GM18520 (cell line): ENCODE measurements at regions not wholly inside any gene's neighbourhood (a gene's known extent, or its start where the extent isn't known, plus 50 kb on each side); places are given as distances from the start of the nearest gene placed in this dataset.

Experiments
- ATAC-seq: cut with Tn5 transposase; IDR thresholded peaks from one replicate; pipeline ENCODE4 v1.9.1; 2021; ENCODE audit not compliant: unreplicated experiment

GRCh38 chr12:24480766-24481449, 468.0 kb downstream of the BCAT1 start:
- no peak for ATAC-seq

DNA sequence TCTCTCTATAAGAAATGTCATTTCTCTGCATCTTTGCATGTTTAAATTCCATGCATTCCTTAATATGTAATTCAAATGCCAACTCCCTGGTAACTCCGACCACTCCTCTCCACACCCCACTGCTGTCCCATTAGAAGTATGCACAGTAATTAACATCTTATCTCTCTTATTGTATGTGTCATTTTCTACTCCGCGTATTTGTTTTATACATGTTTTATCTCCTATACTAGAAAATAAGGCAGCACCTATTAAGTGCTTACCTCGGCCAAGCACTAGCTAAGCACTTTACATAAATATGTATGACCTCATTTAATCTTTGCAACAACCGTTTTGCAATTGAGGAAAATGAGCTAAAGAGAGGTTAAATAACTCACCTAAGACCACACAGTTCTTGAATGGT, 469.8 kb downstream of the BCAT1 start:
- ATAC-seq: no peak

- no peak for ATAC-seq
Observed at GRCh38 chr12:24478254-24478653, 470.6 kb downstream of the BCAT1 start.

DNA sequence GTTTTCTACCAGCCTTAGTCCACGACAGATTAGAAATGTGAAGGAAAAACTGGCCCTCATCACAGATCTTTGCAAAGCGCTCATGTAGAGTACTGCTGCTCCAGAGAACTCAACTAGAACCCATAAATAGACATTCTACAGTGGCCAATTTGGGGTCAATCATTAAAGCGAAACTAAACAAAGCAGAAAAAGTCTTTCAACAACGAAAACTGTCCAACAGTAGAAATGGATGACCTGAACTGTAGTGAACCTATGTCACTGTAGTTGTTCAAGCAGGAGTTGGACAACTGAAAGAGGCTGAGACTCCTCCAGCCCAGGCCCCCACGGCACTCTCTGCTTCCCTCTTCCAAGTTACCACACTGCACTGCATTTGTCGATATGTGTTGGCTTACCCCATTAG, 472.6 kb downstream of the BCAT1 start:
- ATAC-seq: no peak

DNA sequence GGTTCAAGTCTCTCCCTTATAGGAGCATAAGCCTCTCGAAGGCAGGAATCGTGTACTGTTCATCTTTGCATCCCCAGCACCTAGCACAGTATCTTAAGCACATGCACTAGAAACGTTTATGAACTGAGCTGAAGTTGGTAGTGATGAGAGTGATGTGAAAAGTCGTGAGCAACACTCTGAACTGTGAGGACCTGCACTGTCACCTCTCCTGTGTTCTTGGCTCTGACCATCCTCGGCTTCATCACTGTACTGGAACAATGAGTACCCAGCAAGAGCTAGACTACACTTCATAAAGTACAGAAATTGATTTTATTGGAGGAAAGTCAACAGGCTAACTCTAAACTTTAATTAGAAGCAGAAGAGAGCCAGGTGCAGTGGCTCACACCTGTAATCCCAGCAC, 473.6 kb downstream of the BCAT1 start:
- ATAC-seq: no peak

- no peak for ATAC-seq
Observed at GRCh38 chr12:24473097-24473496, 475.8 kb downstream of the BCAT1 start.

GRCh38 chr12:24470050-24470449, 478.9 kb downstream of the BCAT1 start:
- no peak for ATAC-seq

- no peak for ATAC-seq
Observed at GRCh38 chr12:24469089-24469488, 479.8 kb downstream of the BCAT1 start.

DNA sequence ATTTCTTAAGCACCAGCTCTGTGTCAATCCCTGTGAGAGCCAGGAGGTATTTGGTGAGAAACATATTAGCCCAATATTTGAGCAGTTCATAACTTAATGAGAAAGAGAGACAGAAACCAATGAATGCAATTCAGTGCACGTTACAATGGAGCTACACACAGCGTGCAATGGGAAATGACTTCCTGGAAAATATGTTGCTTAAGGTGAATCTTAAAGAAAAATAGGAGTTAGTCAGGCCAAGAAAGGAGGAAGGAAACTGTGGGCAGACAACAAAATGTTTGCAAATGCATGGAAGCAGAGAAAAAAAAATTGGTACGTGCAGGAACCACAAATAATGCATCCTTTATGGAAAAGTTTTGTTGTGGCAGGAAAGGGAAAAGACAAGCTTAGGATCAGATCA, 481.7 kb downstream of the BCAT1 start:
- no peak for ATAC-seq

DNA sequence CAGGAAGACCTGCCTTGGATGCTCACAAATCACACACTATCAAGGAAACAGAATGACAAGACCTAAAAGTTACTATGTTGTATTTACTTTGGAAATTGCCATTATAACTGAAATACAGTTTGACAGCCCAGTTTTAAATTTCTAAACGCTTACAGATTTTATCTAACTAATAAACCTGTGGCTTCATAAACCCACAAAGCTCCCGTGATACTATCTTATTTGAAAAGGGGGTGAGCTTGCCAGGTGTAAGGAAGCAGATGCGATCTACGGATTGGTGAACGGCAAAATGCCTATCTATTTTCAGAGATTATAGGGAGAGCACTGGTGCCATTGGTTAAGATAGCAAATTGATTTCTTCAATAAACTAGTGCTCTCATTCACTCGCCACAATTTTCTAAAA, 485.5 kb downstream of the BCAT1 start:
- no peak for ATAC-seq

DNA sequence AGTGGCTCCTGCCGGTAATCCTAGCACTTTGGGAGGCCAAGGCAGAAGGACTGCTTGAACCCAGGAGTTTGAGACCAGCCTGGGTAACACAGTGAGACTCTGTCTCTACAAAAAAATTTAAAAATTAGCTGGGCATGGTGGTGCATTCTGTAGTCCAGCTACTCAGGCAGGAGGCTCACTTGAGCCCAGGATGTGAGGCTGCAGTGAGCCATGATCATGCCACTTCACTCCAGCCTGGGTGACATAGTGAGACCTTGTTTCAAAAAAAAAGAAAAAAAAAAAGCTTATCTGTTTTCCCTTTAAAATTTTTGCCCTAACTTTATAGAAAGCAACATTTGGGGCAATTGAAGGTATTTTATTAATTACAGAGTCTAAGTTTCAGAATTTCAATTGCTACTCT, 486.0 kb downstream of the BCAT1 start:
- no peak for ATAC-seq

DNA sequence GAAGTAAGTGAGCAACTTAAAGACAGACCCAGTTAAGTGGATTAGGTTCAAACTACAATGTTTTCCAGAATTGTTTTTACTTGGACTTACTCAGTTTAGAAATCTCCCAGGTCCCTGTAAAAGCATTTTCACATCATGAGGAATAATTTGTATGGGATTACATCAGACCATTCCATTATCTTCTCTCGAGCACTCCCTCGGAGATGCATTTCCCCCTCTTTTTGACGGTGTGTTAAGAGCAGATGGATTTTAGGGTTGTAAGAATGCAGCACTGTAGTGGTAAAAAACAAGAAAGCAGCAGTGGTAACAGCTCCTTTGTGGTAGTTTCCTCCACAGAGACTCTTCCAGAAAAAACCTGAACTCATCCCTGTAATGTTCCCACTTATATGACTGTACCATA, 488.4 kb downstream of the BCAT1 start:
- no peak for ATAC-seq

DNA sequence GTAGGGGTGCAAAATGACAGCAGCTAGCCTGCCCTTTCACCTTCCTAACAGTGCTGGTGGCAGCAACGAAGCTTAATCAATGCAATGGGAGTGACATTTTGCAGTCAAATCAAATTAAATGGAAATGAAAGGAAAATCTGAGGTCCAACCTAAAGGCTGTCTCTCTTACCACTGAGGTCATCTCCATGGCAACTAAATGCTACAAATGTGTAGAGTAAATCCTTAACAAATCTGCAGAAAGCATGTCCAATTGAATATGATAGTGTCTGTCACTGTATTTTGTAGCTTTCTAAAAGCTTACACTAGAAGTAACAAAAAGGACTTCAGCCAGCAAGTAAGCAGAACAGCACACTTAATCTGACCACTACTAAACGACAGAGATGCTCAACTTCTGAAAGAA, 488.8 kb downstream of the BCAT1 start:
- no peak for ATAC-seq

GRCh38 chr12:24455811-24456210, 493.1 kb downstream of the BCAT1 start:
- ATAC-seq: no peak

DNA sequence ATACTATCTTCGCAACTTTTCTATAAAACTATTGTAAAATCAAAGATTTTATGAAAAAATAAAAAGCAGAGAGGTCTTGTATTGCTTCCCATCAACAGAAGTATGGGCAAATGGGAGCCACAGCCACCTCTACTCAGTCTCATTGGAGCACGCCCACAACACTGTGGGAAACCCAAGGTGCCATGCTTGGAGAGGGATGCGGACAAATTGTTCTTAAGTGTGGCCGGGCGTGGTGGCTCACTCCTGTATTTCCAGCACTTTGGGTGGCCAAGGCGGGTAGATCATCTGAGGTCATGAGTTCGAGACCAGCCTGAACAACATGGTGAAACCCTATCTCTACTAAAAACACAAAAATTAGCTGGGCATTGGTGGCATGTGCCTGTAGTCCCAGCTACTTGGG, 498.2 kb upstream of the SOX5 start:
- no peak for ATAC-seq

- no peak for ATAC-seq
Observed at GRCh38 chr12:24446287-24446686, 496.8 kb upstream of the SOX5 start.

GRCh38 chr12:24444634-24445033, 495.2 kb upstream of the SOX5 start:
- ATAC-seq: no peak

DNA sequence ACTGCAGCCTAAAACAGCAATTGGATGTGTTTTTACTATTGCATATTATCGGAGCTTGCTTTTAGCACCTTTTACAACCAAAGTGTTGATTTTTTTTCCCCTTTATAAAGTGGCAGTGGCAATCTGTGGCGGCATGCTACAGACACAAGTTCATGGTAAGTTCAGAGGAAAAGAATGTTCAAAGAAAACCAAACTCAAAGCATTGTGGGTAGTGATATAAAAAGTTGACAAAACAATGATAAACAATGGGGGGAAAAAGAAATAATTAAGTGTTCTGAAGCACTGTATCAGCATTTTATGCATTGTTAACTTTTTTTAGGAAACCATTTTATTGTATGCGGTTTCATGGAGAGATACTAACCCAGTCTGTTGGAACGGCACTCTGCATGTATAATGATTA, 492.0 kb upstream of the SOX5 start:
- no peak for ATAC-seq

DNA sequence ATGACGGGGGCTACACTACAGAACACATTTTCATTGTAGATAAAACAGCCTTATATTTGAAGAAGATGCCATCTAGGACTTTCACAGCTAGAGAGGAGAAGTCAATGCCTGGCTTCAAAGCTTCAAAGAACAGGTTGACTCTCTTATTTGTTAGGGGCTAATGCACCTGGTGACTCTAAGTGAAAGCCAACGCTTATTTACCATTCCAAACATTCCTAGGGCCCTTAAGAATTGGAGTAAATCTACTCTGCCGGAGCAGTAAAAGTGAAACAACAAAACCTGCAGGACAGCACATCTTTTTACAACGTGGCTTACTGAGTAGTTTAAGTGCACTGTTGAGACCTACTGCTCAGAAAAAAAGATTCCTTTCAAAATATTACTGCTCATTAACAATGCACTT, 487.2 kb upstream of the SOX5 start:
- ATAC-seq: no peak

DNA sequence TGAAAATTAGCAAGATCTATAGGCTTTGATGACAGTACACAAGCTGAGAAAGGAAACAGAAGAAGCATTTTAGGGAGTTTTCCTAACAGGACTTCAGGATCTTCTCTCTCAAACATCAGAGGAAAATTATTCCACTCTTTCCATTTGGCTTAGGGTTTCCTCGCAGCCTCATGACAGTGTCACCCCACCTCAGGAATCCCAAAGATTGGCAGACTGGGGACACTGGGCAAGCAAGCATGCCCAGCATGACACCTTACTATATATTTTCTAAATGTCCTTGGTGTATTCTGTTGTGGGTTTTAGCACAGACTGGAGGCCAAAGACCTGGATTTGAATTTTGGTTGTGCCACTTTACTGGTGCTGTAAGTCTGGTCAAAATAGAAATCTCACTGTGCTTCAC, 482.4 kb upstream of the SOX5 start:
- no peak for ATAC-seq

- no peak for ATAC-seq
Observed at GRCh38 chr12:24427776-24428175, 478.3 kb upstream of the SOX5 start.

GRCh38 chr12:24425601-24425970, 476.1 kb upstream of the SOX5 start:
- ATAC-seq: no peak

DNA sequence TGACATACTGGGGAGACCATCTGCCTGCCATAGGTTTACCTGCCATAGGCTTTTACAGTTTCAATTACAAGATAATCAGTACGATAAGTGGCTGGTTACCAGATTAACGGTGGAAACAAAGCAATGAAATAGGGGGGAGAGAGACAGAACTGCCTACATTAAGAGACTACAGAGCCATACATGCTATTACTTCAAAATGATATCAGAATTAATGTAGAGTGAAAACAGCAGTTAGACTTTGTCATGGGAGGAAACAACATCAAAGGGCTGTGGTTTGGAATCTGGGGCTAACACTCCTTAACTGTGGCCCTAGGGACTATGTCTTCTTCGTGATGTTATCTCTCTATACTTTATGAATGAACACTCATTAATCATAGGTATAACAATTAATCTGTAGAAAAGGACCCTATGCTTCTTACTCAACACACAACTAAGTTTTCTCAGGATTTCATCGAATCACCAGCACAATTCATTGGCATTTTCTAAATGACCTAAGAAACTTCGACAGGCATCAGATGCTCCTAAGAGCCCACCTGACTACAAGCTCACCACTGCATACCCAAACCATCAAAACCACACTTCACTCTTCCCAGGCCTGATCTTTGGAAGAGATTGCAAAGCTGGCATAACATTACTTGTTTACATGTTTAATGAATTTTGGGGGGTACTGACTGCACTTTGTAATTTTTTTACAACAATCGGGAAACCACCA, 475.6 kb upstream of the SOX5 start:
- no peak for ATAC-seq
